ENCODE measurements at regions not wholly inside any gene's neighbourhood (a gene's known extent, or its start where the extent isn't known, plus 50 kb on each side); places are given as distances from the start of the nearest gene placed in this dataset.

GRCh38 chr3:64853456-64853855, 165.7 kb upstream of the ADAMTS9 start:
- no peak for FAIRE-seq
- H3K4me3 Mint-ChIP-seq (ENCODE audit: unreplicated experiment), result no peak overlapping the region

GRCh38 chr3:64852738-64853137, 164.9 kb upstream of the ADAMTS9 start:
- H3K79me2 ChIP-seq (ENCODE audit: insufficient read depth, low read length), result no peaks in the 10 kb centered on the region
- Mint-ChIP-seq H3K4me3 (ENCODE audit: unreplicated experiment) (no peak overlapping the region), H3K9me3 (ENCODE audit: unreplicated experiment) (no peaks in the 10 kb centered on the region), H3K36me3 (ENCODE audit: low read depth, unreplicated experiment) (no peaks in the 10 kb centered on the region), H3K4me1 (ENCODE audit: low read depth, unreplicated experiment) (no peaks in the 10 kb centered on the region), H3K27me3 (ENCODE audit: low read depth, unreplicated experiment) (peaks cover 1% of the 10 kb centered on the region), H3K27ac (ENCODE audit: unreplicated experiment) (no peak overlapping the region)
- FAIRE-seq, result no peak
- H3K4me3 ChIP-seq (ENCODE audit: insufficient read depth, low read depth, low read length), result no peak overlapping the region
- H4K20me1 ChIP-seq (ENCODE audit: insufficient read depth, low read length), result no peaks in the 10 kb centered on the region
- no peaks in the 10 kb centered on the region for H3K4me1 ChIP-seq (ENCODE audit: insufficient read depth, low read length)
- H3K9ac ChIP-seq (ENCODE audit: low read length), result no peak overlapping the region
- H3K36me3 ChIP-seq (ENCODE audit: insufficient read depth, low read length), result no peaks in the 10 kb centered on the region
- no peak overlapping the region for H2AFZ ChIP-seq (ENCODE audit: low read depth, low read length)
- H3K27ac ChIP-seq (ENCODE audit: low read depth, low read length), result no peak overlapping the region
- H3K9me3 ChIP-seq (ENCODE audit: insufficient read depth, low read depth, low read length), result no peaks in the 10 kb centered on the region
- DNase-seq (ENCODE audit: low read depth), result no peak
- H3K4me2 ChIP-seq (ENCODE audit: low read length), result no peak overlapping the region
- TF ChIP-seq CTCF (IDR thresholded peaks at IDR 0.05; ENCODE audit: insufficient read depth, low read depth, low read length) (no peak), EZH2 (IDR thresholded peaks at IDR 0.05; ENCODE audit: insufficient read depth, low read length) (no peak)
- no peaks in the 10 kb centered on the region for H3K27me3 ChIP-seq (ENCODE audit: insufficient read depth, low read length)

More at GRCh38 chr3:64853456-64853855, 165.7 kb upstream of the ADAMTS9 start:
- no peak overlapping the region for H3K27ac Mint-ChIP-seq (ENCODE audit: unreplicated experiment)
- H3K4me3 ChIP-seq (ENCODE audit: insufficient read depth, low read depth, low read length), result no peak overlapping the region
- no peaks in the 10 kb centered on the region for H3K4me1 Mint-ChIP-seq (ENCODE audit: low read depth, unreplicated experiment)
- no peak overlapping the region for H3K27ac ChIP-seq (ENCODE audit: low read depth, low read length)
- no peak for TF ChIP-seq CTCF (IDR thresholded peaks at IDR 0.05; ENCODE audit: insufficient read depth, low read depth, low read length)
- TF ChIP-seq EZH2 (IDR thresholded peaks at IDR 0.05; ENCODE audit: insufficient read depth, low read length), result no peak
- H3K9me3 ChIP-seq (ENCODE audit: insufficient read depth, low read depth, low read length), result no peaks in the 10 kb centered on the region
- H3K79me2 ChIP-seq (ENCODE audit: insufficient read depth, low read length), result no peaks in the 10 kb centered on the region
- H3K36me3 ChIP-seq (ENCODE audit: insufficient read depth, low read length), result no peaks in the 10 kb centered on the region
- H3K27me3 Mint-ChIP-seq (ENCODE audit: low read depth, unreplicated experiment), result peaks cover 1% of the 10 kb centered on the region
- no peak overlapping the region for H2AFZ ChIP-seq (ENCODE audit: low read depth, low read length)
- H3K36me3 Mint-ChIP-seq (ENCODE audit: low read depth, unreplicated experiment), result no peaks in the 10 kb centered on the region
- DNase-seq (ENCODE audit: low read depth), result no peak
- no peaks in the 10 kb centered on the region for H3K4me1 ChIP-seq (ENCODE audit: insufficient read depth, low read length)
- no peaks in the 10 kb centered on the region for H3K27me3 ChIP-seq (ENCODE audit: insufficient read depth, low read length)
- no peak overlapping the region for H3K9ac ChIP-seq (ENCODE audit: low read length)
- H3K4me2 ChIP-seq (ENCODE audit: low read length), result no peak overlapping the region
- H4K20me1 ChIP-seq (ENCODE audit: insufficient read depth, low read length), result no peaks in the 10 kb centered on the region
- no peaks in the 10 kb centered on the region for H3K9me3 Mint-ChIP-seq (ENCODE audit: unreplicated experiment)

- no peak overlapping the region for H3K9ac ChIP-seq (ENCODE audit: low read length)
- Mint-ChIP-seq H3K27ac (ENCODE audit: unreplicated experiment) (no peak overlapping the region), H3K27me3 (ENCODE audit: low read depth, unreplicated experiment) (peaks cover 4% of the 10 kb centered on the region), H3K9me3 (ENCODE audit: unreplicated experiment) (no peaks in the 10 kb centered on the region), H3K4me3 (ENCODE audit: unreplicated experiment) (no peak overlapping the region), H3K4me1 (ENCODE audit: low read depth, unreplicated experiment) (no peaks in the 10 kb centered on the region), H3K36me3 (ENCODE audit: low read depth, unreplicated experiment) (no peaks in the 10 kb centered on the region)
- H3K27ac ChIP-seq (ENCODE audit: low read depth, low read length), result no peak overlapping the region
- DNase-seq (ENCODE audit: low read depth) (no peak), FAIRE-seq (no peak)
- no peaks in the 10 kb centered on the region for H4K20me1 ChIP-seq (ENCODE audit: insufficient read depth, low read length)
- no peaks in the 10 kb centered on the region for H3K27me3 ChIP-seq (ENCODE audit: insufficient read depth, low read length)
- H3K4me1 ChIP-seq (ENCODE audit: insufficient read depth, low read length), result no peaks in the 10 kb centered on the region
- no peak overlapping the region for H3K4me3 ChIP-seq (ENCODE audit: insufficient read depth, low read depth, low read length)
- no peak overlapping the region for H2AFZ ChIP-seq (ENCODE audit: low read depth, low read length)
- no peaks in the 10 kb centered on the region for H3K36me3 ChIP-seq (ENCODE audit: insufficient read depth, low read length)
- TF ChIP-seq EZH2 (IDR thresholded peaks at IDR 0.05; ENCODE audit: insufficient read depth, low read length), result no peak
- no peaks in the 10 kb centered on the region for H3K9me3 ChIP-seq (ENCODE audit: insufficient read depth, low read depth, low read length)
- no peak overlapping the region for H3K4me2 ChIP-seq (ENCODE audit: low read length)
- H3K79me2 ChIP-seq (ENCODE audit: insufficient read depth, low read length), result no peaks in the 10 kb centered on the region
These were observed 161.0 kb upstream of the ADAMTS9 start for GRCh38 chr3:64848822-64849221.
